ENCODE measurements at regions not wholly inside any gene's neighbourhood (a gene's known extent, or its start where the extent isn't known, plus 50 kb on each side); places are given as distances from the start of the nearest gene placed in this dataset.

DNA sequence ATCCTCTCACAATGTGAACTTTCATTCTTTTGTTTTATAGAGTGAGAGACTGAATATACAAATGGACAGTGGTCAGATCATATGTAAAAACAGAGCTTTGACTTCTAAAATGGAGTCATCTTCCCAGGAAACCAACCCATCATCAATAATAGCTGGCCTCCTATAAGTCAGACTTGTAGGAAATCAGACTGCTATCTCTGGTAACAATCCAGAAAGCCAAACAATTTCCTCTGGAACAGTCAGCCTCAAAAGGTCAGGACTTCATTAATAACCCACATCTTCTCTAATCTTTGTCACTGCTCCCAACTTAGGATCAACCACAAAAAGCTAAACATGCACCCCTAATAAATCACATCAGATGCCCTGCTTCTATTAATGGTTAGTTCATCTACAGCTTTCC, 227.9 kb upstream of the G2E3 start:
- H3K9ac ChIP-seq (ENCODE audit: insufficient read depth, low read length) = no peak overlapping the region
- no peaks in the 10 kb centered on the region for H3K27me3 ChIP-seq (ENCODE audit: control insufficient read depth, insufficient read depth, low read length)
- TF ChIP-seq, protein P1, sequence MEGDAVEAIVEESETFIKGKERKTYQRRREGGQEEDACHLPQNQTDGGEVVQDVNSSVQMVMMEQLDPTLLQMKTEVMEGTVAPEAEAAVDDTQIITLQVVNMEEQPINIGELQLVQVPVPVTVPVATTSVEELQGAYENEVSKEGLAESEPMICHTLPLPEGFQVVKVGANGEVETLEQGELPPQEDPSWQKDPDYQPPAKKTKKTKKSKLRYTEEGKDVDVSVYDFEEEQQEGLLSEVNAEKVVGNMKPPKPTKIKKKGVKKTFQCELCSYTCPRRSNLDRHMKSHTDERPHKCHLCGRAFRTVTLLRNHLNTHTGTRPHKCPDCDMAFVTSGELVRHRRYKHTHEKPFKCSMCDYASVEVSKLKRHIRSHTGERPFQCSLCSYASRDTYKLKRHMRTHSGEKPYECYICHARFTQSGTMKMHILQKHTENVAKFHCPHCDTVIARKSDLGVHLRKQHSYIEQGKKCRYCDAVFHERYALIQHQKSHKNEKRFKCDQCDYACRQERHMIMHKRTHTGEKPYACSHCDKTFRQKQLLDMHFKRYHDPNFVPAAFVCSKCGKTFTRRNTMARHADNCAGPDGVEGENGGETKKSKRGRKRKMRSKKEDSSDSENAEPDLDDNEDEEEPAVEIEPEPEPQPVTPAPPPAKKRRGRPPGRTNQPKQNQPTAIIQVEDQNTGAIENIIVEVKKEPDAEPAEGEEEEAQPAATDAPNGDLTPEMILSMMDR (conservative IDR thresholded peaks at IDR 0.05 in 1 of 2, IDR thresholded peaks at IDR 0.05 in 1 of 2; ENCODE audit: low read depth in 1 of 2, low read length in 2 of 2) = no peak
- TF ChIP-seq EZH2 (IDR thresholded peaks at IDR 0.05; ENCODE audit: low read length, missing control alignments) = no peak
- H3K9me3 ChIP-seq (ENCODE audit: control insufficient read depth, insufficient read depth, low read depth, low read length) = no peaks in the 10 kb centered on the region
- no peak overlapping the region for H3K4me3 ChIP-seq (replicated peaks in 1 of 4; ENCODE audit: control extremely low read depth in 1 of 4, insufficient read depth in 1 of 4, low read depth in 3 of 4, low read length in 4 of 4)
- H2AFZ ChIP-seq (ENCODE audit: low read length) = no peak overlapping the region
- no peak overlapping the region for H3K4me2 ChIP-seq (ENCODE audit: extremely low read depth, insufficient read depth, low read length)
- peak in 1 of 2 donors; percentile 6 for DNase-seq (ENCODE audit: low read depth in 2 of 2)
- no peak overlapping the region for H3K27ac ChIP-seq (ENCODE audit: insufficient read depth, low read length)
- no peaks in the 10 kb centered on the region for H3K36me3 ChIP-seq (ENCODE audit: control insufficient read depth, insufficient read depth, low read length)
- no peaks in the 10 kb centered on the region for H3K79me2 ChIP-seq (ENCODE audit: control insufficient read depth, insufficient read depth, low read length)
- no peaks in the 10 kb centered on the region for H4K20me1 ChIP-seq (ENCODE audit: control insufficient read depth, extremely low read depth, insufficient read depth, low read length)
- H3K4me1 ChIP-seq (ENCODE audit: control insufficient read depth, extremely low read depth, insufficient read depth, low read length) = no peaks in the 10 kb centered on the region

DNA sequence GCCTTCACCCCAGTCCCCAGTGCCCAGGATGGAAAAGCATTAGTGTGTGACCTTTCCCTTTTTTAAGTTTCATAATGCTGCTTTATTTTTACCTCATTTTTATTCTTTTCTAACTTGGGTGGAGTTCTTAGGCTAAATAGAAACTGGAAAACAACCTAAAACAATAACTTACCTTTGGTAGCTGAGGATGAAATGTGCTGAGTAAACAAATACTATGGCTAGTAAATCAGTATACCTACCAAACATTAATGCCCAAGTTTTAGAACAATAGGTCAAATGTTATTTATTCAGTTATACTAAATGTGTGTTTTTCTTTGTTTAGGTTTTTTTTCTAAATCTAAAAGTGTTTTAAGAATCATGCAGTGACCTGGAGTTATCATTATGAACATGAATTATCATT, 226.6 kb upstream of the G2E3 start:
- Histone ChIP-seq H3K9ac (ENCODE audit: insufficient read depth, low read length) (no peak overlapping the region), H3K9me3 (ENCODE audit: control insufficient read depth, insufficient read depth, low read depth, low read length) (no peaks in the 10 kb centered on the region), H3K4me1 (ENCODE audit: control insufficient read depth, extremely low read depth, insufficient read depth, low read length) (no peaks in the 10 kb centered on the region), H3K36me3 (ENCODE audit: control insufficient read depth, insufficient read depth, low read length) (no peaks in the 10 kb centered on the region), H4K20me1 (ENCODE audit: control insufficient read depth, extremely low read depth, insufficient read depth, low read length) (no peaks in the 10 kb centered on the region), H3K4me3 (replicated peaks in 1 of 4; ENCODE audit: control extremely low read depth in 1 of 4, insufficient read depth in 1 of 4, low read depth in 3 of 4, low read length in 4 of 4) (no peak overlapping the region), H3K79me2 (ENCODE audit: control insufficient read depth, insufficient read depth, low read length) (no peaks in the 10 kb centered on the region), H3K4me2 (ENCODE audit: extremely low read depth, insufficient read depth, low read length) (no peak overlapping the region), H3K27ac (ENCODE audit: insufficient read depth, low read length) (no peak overlapping the region), H2AFZ (ENCODE audit: low read length) (no peak overlapping the region), H3K27me3 (ENCODE audit: control insufficient read depth, insufficient read depth, low read length) (no peaks in the 10 kb centered on the region)
- no peak for DNase-seq (ENCODE audit: low read depth in 2 of 2)
- TF ChIP-seq, protein P1 (conservative IDR thresholded peaks at IDR 0.05 in 1 of 2, IDR thresholded peaks at IDR 0.05 in 1 of 2; ENCODE audit: low read depth in 1 of 2, low read length in 2 of 2) = no peak
- no peak for TF ChIP-seq EZH2 (IDR thresholded peaks at IDR 0.05; ENCODE audit: low read length, missing control alignments)

DNA sequence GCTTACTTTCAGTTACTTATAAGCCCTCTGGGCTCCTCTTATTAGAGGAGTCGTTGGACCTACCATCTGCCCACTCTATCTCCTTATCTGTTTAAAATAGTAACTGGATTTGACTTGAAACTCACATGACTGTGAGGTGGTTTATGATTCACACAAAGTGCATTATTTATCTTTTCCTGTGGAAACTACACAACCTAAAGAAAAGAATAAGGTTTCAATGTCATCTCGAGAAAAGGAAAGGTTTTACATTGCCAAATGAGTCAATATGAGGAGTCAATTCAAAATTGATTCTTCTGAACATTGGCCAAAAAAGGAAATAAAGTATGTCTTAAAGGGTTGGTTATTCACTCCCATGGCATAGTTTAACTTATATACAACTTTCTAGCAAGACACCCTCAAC, 225.0 kb upstream of the G2E3 start:
- no peaks in the 10 kb centered on the region for H4K20me1 ChIP-seq (ENCODE audit: control insufficient read depth, extremely low read depth, insufficient read depth, low read length)
- H3K4me3 ChIP-seq (replicated peaks in 1 of 4; ENCODE audit: control extremely low read depth in 1 of 4, insufficient read depth in 1 of 4, low read depth in 3 of 4, low read length in 4 of 4) = no peak overlapping the region
- no peaks in the 10 kb centered on the region for H3K27me3 ChIP-seq (ENCODE audit: control insufficient read depth, insufficient read depth, low read length)
- H3K4me2 ChIP-seq (ENCODE audit: extremely low read depth, insufficient read depth, low read length) = no peak overlapping the region
- TF ChIP-seq, protein P1 (conservative IDR thresholded peaks at IDR 0.05 in 1 of 2, IDR thresholded peaks at IDR 0.05 in 1 of 2; ENCODE audit: low read depth in 1 of 2, low read length in 2 of 2) = no peak
- no peak for TF ChIP-seq EZH2 (IDR thresholded peaks at IDR 0.05; ENCODE audit: low read length, missing control alignments)
- no peaks in the 10 kb centered on the region for H3K9me3 ChIP-seq (ENCODE audit: control insufficient read depth, insufficient read depth, low read depth, low read length)
- H3K4me1 ChIP-seq (ENCODE audit: control insufficient read depth, extremely low read depth, insufficient read depth, low read length) = no peaks in the 10 kb centered on the region
- no peaks in the 10 kb centered on the region for H3K36me3 ChIP-seq (ENCODE audit: control insufficient read depth, insufficient read depth, low read length)
- H3K27ac ChIP-seq (ENCODE audit: insufficient read depth, low read length) = no peak overlapping the region
- H3K9ac ChIP-seq (ENCODE audit: insufficient read depth, low read length) = no peak overlapping the region
- H2AFZ ChIP-seq (ENCODE audit: low read length) = no peak overlapping the region
- no peaks in the 10 kb centered on the region for H3K79me2 ChIP-seq (ENCODE audit: control insufficient read depth, insufficient read depth, low read length)
- peak in 1 of 2 donors; percentile 14 for DNase-seq (ENCODE audit: low read depth in 2 of 2)
